ENCODE measurements at regions not wholly inside any gene's neighbourhood (a gene's known extent, or its start where the extent isn't known, plus 50 kb on each side); places are given as distances from the start of the nearest gene placed in this dataset.

DNA sequence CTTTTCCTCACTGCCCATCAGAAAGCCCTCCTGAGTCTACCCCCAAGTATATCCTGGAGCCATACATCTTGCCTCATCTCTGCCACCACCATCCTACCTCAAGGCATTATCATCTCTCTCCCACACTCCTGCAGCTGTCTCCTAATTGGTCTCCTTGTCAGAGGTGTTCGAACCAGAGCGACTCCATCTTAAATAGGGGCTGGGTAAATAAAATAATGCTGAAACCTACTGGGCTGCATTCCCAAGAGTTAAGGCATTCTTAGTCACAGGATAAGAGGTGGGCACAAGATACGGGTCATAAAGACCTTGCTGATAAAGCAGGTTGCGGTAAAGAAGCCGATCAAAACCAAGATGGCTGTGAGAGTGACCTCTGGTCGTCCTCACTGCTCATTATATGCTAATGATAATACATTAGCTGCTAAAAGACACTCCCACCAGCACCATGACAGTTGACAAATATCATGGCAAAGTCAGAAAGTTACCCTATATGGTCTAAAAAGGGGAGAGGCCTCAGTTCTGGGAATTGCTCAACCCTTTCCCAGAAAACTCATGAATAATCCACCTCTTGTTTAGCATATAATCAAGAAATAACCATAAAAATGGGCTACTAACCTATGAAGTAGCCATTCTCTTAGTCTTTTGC, 97.0 kb upstream of the C16orf82 start:
- H3K4me3 Mint-ChIP-seq (ENCODE audit: unreplicated experiment) = no peak overlapping the region
- no peak for DNase-seq (ENCODE audit: low spot score)
- no peaks in the 10 kb centered on the region for H3K4me1 Mint-ChIP-seq (ENCODE audit: unreplicated experiment)
- H3K27me3 Mint-ChIP-seq (ENCODE audit: unreplicated experiment) = peaks cover 1% of the 10 kb centered on the region
- no peak overlapping the region for H3K27ac Mint-ChIP-seq (ENCODE audit: unreplicated experiment)
- H3K36me3 Mint-ChIP-seq (ENCODE audit: low read depth, unreplicated experiment) = peaks cover 4% of the 10 kb centered on the region
- TF ChIP-seq, protein P1, sequence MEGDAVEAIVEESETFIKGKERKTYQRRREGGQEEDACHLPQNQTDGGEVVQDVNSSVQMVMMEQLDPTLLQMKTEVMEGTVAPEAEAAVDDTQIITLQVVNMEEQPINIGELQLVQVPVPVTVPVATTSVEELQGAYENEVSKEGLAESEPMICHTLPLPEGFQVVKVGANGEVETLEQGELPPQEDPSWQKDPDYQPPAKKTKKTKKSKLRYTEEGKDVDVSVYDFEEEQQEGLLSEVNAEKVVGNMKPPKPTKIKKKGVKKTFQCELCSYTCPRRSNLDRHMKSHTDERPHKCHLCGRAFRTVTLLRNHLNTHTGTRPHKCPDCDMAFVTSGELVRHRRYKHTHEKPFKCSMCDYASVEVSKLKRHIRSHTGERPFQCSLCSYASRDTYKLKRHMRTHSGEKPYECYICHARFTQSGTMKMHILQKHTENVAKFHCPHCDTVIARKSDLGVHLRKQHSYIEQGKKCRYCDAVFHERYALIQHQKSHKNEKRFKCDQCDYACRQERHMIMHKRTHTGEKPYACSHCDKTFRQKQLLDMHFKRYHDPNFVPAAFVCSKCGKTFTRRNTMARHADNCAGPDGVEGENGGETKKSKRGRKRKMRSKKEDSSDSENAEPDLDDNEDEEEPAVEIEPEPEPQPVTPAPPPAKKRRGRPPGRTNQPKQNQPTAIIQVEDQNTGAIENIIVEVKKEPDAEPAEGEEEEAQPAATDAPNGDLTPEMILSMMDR (IDR thresholded peaks at IDR 0.05; ENCODE audit: unreplicated experiment) = no peak
- H3K9me3 Mint-ChIP-seq (ENCODE audit: unreplicated experiment) = peaks cover 13% of the 10 kb centered on the region

DNA sequence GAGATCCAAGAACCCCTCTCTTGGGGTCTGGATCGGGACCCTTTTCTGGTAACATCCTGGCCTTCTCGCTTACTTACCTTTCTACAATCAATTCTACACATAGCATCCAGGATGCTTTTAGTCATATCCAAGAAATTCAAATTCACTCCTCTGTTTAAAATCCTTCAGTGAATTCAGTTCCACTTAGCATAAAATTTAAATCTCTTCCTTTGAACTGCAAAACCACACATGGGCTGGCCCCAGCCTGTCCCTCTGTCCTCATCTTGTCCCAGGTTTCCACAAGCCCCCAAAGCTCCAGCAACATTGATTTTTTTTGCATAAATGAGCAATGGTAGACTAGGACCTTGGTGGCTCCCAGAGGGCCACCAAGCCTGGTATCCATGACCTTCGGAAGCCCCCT, 96.4 kb upstream of the C16orf82 start:
- H3K4me1 Mint-ChIP-seq (ENCODE audit: unreplicated experiment) = no peaks in the 10 kb centered on the region
- DNase-seq (ENCODE audit: low spot score) = no peak
- no peak overlapping the region for H3K27ac Mint-ChIP-seq (ENCODE audit: unreplicated experiment)
- peaks cover 6% of the 10 kb centered on the region for H3K36me3 Mint-ChIP-seq (ENCODE audit: low read depth, unreplicated experiment)
- H3K4me3 Mint-ChIP-seq (ENCODE audit: unreplicated experiment) = no peak overlapping the region
- TF ChIP-seq, protein P1 (IDR thresholded peaks at IDR 0.05; ENCODE audit: unreplicated experiment) = no peak
- peaks cover 19% of the 10 kb centered on the region for H3K9me3 Mint-ChIP-seq (ENCODE audit: unreplicated experiment)
- H3K27me3 Mint-ChIP-seq (ENCODE audit: unreplicated experiment) = peaks cover 1% of the 10 kb centered on the region

DNA sequence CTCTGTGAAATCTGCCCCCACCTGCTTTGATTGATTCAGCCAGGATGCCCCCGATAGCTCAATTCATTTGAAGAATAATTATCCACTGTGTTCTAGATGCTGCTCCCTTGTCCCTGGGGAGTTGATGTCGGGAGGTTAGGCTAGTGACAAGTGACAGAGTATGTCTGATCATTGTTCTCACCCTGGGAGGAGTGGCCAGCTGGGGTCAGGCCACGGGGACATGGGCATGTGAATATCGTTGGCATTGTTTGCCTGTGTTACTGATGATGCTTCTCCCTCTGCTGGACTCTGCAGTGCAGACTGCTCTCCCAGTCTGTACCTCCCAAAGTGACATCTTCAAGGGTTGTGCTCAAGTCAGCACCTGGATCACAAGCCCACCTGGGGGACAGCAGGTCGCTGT, 89.9 kb upstream of the C16orf82 start:
- H3K36me3 Mint-ChIP-seq (ENCODE audit: low read depth, unreplicated experiment) = peaks cover 3% of the 10 kb centered on the region
- no peak overlapping the region for H3K27ac Mint-ChIP-seq (ENCODE audit: unreplicated experiment)
- DNase-seq (ENCODE audit: low spot score) = no peak
- H3K9me3 Mint-ChIP-seq (ENCODE audit: unreplicated experiment) = peaks cover 22% of the 10 kb centered on the region
- no peaks in the 10 kb centered on the region for H3K4me1 Mint-ChIP-seq (ENCODE audit: unreplicated experiment)
- TF ChIP-seq, protein P1 (IDR thresholded peaks at IDR 0.05; ENCODE audit: unreplicated experiment) = no peak
- H3K4me3 Mint-ChIP-seq (ENCODE audit: unreplicated experiment) = no peak overlapping the region
- peaks cover 1% of the 10 kb centered on the region for H3K27me3 Mint-ChIP-seq (ENCODE audit: unreplicated experiment)

DNA sequence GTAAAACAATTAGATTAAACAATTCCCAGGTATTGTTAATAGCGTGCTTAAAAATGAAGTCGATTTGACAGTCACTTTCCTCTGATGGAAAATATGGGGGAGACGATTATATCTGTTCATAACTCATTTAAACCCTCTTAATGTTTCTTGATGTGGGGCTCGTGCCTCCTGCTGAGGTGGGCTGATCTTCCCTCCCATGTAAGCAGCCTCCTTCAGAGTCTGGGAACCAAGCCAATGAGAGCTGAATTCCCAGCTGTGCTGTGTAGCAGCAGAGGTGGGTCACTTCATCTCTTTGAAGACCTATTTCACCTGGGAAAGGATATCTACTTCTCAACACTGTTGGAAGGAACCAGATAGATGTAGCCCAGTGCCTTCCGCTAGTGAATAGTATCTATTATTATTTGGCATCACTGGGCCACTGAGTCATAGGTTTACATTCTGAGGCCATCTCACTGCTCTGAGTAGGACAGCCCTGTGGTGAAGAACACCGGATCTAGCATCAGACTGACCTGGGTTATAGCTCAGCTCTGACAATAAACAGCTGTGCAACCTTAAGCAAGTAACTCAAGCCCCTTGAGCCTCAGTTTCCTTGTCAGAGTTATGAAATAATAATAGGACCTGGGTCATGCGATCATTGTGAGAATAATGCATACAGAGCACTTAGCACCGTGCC, 85.3 kb upstream of the C16orf82 start:
- Mint-ChIP-seq H3K27ac (ENCODE audit: unreplicated experiment) (no peak overlapping the region), H3K27me3 (ENCODE audit: unreplicated experiment) (no peaks in the 10 kb centered on the region), H3K36me3 (ENCODE audit: low read depth, unreplicated experiment) (peaks cover 6% of the 10 kb centered on the region), H3K9me3 (ENCODE audit: unreplicated experiment) (peaks cover 29% of the 10 kb centered on the region), H3K4me3 (ENCODE audit: unreplicated experiment) (no peak overlapping the region), H3K4me1 (ENCODE audit: unreplicated experiment) (no peaks in the 10 kb centered on the region)
- TF ChIP-seq, protein P1 (IDR thresholded peaks at IDR 0.05; ENCODE audit: unreplicated experiment) = no peak
- DNase-seq (ENCODE audit: low spot score) = no peak

DNA sequence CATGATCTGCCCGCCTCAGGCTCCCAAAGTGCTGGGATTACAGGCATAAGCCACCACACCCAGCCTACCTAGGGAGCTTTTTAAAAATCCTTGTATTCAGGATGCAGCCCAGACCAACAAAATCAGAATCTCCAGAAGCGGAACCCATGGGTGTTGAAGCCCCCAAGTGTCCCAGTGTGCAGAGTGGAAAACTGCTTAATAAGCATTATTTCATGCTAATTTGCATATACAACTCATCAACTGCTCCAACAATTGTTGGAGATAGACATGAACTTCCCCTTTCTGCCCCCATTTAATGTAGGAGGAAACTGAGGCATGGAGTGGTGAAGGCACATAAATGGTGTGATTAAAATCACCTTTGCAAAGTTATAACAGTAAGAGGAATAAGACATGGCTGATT, 84.3 kb upstream of the C16orf82 start:
- DNase-seq (ENCODE audit: low spot score) = no peak
- Mint-ChIP-seq H3K36me3 (ENCODE audit: low read depth, unreplicated experiment) (peaks cover 6% of the 10 kb centered on the region), H3K4me1 (ENCODE audit: unreplicated experiment) (no peaks in the 10 kb centered on the region), H3K4me3 (ENCODE audit: unreplicated experiment) (no peak overlapping the region), H3K9me3 (ENCODE audit: unreplicated experiment) (peaks cover 30% of the 10 kb centered on the region), H3K27ac (ENCODE audit: unreplicated experiment) (no peak overlapping the region), H3K27me3 (ENCODE audit: unreplicated experiment) (no peaks in the 10 kb centered on the region)
- TF ChIP-seq, protein P1 (IDR thresholded peaks at IDR 0.05; ENCODE audit: unreplicated experiment) = no peak

All from endothelial cell (in vitro differentiated cells).